Lower leg skin (tissue), 3 donors: ENCODE measurements at regions not wholly inside any gene's neighbourhood (a gene's known extent, or its start where the extent isn't known, plus 50 kb on each side); places are given as distances from the start of the nearest gene placed in this dataset.

Source experiments
- CTCF ChIP-seq, 3 donors: fragments of 450-650 bp; IDR thresholded peaks; one replicate each; pipeline ENCODE4 v1.5.1; 2016; ENCODE audit warnings: antibody characterized with exemption in 3 of 3, mild to moderate bottlenecking in 3 of 3, moderate library complexity in 2 of 3
- POLR2A ChIP-seq, 2 donors: fragments of 450-650 bp; IDR thresholded peaks; one replicate each; pipeline ENCODE4 v1.6.1; 2016 to 2017; ENCODE audit warnings: antibody characterized with exemption in 2 of 2, mild to moderate bottlenecking in 1 of 2, moderate library complexity in 1 of 2

GRCh38 chr18:47748093-47748796, 182.2 kb downstream of the SMAD2 start:
- TF ChIP-seq CTCF (IDR thresholded peaks at IDR 0.05) (no peak), POLR2A (IDR thresholded peaks at IDR 0.05) (no peak)
